Body of pancreas (tissue), 4 donors: ENCODE measurements at regions not wholly inside any gene's neighbourhood (a gene's known extent, or its start where the extent isn't known, plus 50 kb on each side); places are given as distances from the start of the nearest gene placed in this dataset.

Experiments used
- POLR2A ChIP-seq, 3 donors: fragments of 450-650 bp; IDR thresholded peaks; one replicate each; pipeline ENCODE4 v1.6.1; 2016; ENCODE audit warnings: antibody characterized with exemption in 3 of 3, mild to moderate bottlenecking in 2 of 3
- TF ChIP-seq, protein P1 (sequence below), 7 experiments: fragments of 450-650 bp in 4 of 7; fragments of 200-600 bp in 3 of 7; sonication (generic) in 3 of 7; IDR thresholded peaks; one replicate each; pipeline ENCODE4 v1.5.1; 2016 to 2019; ENCODE audit warnings: antibody characterized with exemption in 7 of 7

DNA sequence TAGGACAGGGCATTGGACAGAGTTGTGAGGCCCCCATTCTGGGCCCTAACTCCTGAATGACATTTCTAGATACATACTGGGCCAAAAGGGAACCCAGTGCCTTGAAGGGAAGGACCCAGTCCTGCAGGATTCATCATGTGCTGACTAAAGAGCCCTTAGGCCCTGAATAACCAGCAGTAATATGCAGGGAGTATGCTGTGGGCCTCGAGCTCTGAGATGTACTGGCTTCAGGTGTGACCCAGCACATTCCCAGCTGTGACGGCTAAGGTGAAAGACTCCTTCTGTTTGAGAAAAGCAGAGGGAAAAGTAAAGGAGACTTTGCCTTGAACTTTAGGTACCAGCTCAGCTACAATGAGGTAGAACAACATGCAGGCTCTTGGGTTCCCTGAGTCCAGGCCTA is 138.2 kb upstream of the HUWE1 start:
- TF ChIP-seq, protein P1, sequence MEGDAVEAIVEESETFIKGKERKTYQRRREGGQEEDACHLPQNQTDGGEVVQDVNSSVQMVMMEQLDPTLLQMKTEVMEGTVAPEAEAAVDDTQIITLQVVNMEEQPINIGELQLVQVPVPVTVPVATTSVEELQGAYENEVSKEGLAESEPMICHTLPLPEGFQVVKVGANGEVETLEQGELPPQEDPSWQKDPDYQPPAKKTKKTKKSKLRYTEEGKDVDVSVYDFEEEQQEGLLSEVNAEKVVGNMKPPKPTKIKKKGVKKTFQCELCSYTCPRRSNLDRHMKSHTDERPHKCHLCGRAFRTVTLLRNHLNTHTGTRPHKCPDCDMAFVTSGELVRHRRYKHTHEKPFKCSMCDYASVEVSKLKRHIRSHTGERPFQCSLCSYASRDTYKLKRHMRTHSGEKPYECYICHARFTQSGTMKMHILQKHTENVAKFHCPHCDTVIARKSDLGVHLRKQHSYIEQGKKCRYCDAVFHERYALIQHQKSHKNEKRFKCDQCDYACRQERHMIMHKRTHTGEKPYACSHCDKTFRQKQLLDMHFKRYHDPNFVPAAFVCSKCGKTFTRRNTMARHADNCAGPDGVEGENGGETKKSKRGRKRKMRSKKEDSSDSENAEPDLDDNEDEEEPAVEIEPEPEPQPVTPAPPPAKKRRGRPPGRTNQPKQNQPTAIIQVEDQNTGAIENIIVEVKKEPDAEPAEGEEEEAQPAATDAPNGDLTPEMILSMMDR (IDR thresholded peaks at IDR 0.05), result no peak
- no peak for TF ChIP-seq POLR2A (IDR thresholded peaks at IDR 0.05)
